ENCODE measurements at regions not wholly inside any gene's neighbourhood (a gene's known extent, or its start where the extent isn't known, plus 50 kb on each side); places are given as distances from the start of the nearest gene placed in this dataset.

DNA sequence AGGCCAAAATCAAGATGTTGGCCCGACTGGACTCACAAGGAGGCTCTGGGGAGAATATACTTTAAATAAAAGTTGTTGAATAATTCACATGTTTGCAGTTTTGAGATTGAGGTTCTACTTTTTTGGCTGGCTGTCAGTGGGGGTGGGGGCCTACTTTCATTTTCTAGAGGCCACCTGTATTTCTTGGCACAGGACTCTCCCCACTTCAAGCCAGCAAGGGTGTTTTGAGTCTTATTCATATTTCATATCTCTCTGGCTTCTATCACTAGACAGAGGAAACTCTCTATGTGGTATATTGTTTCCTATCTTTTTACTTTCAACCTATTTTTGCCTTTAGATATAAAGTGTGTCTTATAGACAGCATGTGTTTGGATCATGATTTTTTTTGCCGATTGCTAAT lies 266.4 kb downstream of the PRR32 start:
- no peak for TF ChIP-seq ZFX (IDR thresholded peaks at IDR 0.05; ENCODE audit: borderline replicate concordance)
- TF ChIP-seq, protein P1, sequence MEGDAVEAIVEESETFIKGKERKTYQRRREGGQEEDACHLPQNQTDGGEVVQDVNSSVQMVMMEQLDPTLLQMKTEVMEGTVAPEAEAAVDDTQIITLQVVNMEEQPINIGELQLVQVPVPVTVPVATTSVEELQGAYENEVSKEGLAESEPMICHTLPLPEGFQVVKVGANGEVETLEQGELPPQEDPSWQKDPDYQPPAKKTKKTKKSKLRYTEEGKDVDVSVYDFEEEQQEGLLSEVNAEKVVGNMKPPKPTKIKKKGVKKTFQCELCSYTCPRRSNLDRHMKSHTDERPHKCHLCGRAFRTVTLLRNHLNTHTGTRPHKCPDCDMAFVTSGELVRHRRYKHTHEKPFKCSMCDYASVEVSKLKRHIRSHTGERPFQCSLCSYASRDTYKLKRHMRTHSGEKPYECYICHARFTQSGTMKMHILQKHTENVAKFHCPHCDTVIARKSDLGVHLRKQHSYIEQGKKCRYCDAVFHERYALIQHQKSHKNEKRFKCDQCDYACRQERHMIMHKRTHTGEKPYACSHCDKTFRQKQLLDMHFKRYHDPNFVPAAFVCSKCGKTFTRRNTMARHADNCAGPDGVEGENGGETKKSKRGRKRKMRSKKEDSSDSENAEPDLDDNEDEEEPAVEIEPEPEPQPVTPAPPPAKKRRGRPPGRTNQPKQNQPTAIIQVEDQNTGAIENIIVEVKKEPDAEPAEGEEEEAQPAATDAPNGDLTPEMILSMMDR (IDR thresholded peaks at IDR 0.05): no peak

DNA sequence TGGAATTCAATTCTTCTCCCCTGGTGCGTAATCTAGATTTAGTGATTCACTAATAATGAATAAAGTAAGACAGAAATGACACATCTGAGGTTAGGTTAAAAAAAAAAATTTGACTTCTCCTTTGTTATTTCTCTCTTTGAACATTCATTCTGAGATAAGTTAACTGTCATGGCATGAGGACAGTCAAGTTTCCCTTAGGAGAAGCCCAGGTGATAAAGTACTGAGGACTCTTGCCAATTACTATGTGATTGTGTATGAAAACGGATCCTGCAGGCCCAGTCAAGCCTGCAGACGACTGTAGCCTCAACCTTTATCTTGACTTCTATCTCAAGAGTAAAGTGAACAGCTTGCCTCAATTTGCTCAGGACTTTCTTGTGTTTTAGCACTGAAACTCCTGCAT lies 293.2 kb downstream of the PRR32 start:
- TF ChIP-seq, protein P1 (IDR thresholded peaks at IDR 0.05): no peak
- no peak for TF ChIP-seq ZFX (IDR thresholded peaks at IDR 0.05; ENCODE audit: borderline replicate concordance)
- H3K27ac ChIP-seq: no peak overlapping the region

More for the DNA sequence above, 266.4 kb downstream of the PRR32 start:
- H3K27ac ChIP-seq: no peak overlapping the region

DNA sequence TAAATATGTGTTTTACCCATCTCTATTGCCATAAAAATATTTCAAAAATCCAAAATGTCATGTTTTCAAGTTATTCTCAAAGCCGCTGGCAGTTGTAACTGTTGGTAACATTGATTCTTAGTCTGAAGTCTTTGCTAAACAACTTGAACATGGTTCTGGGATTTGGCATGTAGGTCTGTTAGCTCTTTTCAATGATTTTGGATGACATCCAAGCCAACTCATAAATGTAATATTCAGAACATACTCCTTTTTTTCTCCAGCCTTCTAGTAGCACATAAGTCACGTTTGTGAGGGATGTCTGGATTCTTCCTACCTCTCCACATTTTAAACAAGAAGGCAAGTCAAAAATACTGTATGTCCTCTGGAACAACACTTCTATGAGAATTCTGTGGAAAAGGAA lies 305.3 kb downstream of the PRR32 start:
- H3K27ac ChIP-seq: no peak overlapping the region
- TF ChIP-seq, protein P1 (IDR thresholded peaks at IDR 0.05): no peak
- no peak for TF ChIP-seq ZFX (IDR thresholded peaks at IDR 0.05; ENCODE audit: borderline replicate concordance)

DNA sequence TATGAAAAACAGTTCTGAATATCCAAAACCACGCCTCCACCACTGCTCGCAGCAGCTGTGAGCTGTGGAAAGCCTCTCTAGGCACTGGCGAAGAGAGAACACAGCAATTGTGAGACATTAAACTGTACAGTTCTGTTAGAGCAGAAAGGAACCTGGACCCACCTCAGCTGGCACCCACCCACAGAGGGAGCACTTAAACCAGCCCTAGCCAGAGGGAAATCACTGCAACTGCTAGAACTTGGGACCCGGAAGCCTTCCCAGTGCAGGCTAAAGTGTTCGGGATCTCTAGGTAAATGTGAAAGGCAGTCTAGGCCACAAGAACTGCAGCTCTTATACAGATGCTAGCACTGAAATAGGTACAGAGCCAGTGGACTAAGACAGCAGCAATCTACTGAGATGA lies 308.8 kb downstream of the PRR32 start:
- no peak overlapping the region for H3K27ac ChIP-seq
- TF ChIP-seq ZFX (IDR thresholded peaks at IDR 0.05; ENCODE audit: borderline replicate concordance): no peak

DNA sequence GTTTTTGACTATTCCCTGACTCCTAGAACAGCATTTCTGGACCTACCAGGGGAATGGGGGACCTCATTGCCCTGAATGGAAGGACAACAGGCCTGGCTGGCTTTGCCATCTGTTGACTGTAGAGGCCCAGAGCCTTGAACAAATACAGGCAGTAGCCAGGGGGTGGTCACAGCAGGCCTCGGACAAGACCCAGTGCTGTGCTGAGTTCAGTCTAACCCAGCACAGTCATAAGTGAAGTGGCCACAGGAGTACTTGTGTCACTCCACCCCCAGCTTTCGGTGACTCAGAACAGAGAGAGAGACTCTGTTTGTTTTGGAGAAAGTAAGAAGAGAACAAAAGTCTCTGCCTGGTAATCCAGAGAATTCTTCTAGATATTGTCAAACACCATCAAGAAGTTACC lies 310.0 kb downstream of the PRR32 start:
- no peak overlapping the region for H3K27ac ChIP-seq
- TF ChIP-seq, protein P1 (IDR thresholded peaks at IDR 0.05): no peak
- TF ChIP-seq ZFX (IDR thresholded peaks at IDR 0.05; ENCODE audit: borderline replicate concordance): no peak

DNA sequence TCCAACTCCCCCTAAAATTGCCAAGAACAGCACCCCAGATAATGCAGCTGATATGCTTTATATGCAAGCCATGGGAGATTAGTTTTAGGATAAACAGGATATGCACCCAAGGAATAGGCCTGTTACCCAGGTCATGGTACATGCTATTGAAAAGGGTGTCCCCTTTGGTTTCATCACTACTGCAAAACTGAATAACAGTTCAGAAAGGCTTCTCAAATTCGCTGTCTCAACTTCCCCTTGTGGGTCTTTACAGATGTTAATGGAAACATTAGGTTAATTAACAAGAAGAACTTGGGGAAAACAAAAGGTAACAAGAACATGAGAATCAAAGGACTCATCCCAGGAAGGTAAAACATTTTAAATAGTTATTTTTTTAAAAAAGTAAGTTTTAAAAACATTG lies 318.7 kb downstream of the PRR32 start:
- no peak for TF ChIP-seq ZFX (IDR thresholded peaks at IDR 0.05; ENCODE audit: borderline replicate concordance)
- TF ChIP-seq, protein P1 (IDR thresholded peaks at IDR 0.05): no peak
- no peak overlapping the region for H3K27ac ChIP-seq

DNA sequence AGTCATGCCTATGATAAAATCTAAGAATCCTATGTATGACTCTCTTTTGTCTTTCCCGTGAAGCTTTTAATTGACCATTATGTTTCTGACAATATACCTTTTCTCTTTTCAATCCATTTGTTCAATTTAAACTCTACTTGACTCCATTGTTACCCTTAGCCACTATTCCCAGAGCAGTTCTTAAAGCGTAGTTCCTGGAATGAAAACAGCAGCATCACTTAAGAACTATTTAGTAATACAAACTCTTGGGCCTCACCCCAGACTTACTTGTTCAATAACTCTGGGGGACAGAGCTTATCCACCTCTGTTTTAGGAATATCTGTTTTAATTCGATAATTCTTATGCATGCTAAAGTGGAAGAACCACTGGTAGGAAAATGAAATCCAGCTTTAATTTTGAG lies 358.4 kb downstream of the PRR32 start:
- H3K27ac ChIP-seq: no peak overlapping the region
- TF ChIP-seq ZFX (IDR thresholded peaks at IDR 0.05; ENCODE audit: borderline replicate concordance): no peak
- TF ChIP-seq, protein P1 (IDR thresholded peaks at IDR 0.05): no peak

DNA sequence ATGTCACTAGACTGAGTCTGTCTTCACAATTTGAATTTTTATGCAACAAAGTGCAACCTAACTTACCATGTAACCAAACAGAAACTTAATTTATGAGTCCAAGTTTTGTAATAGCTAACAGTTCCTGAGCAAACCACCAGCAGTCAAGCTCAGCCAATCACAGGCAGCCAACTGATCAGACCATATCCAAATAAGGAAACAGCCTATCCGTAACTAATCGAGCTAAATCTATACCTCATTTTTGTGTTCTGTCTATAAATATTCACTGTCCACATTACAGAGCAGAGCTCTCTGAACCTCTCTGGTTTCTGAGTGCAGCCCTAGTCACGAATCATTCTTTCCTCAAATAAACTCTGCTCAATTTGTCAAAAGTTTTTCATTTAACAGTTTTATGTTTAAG lies 367.6 kb downstream of the PRR32 start:
- TF ChIP-seq, protein P1 (IDR thresholded peaks at IDR 0.05): no peak
- TF ChIP-seq ZFX (IDR thresholded peaks at IDR 0.05; ENCODE audit: borderline replicate concordance): no peak
- H3K27ac ChIP-seq: no peak overlapping the region

Data from 22Rv1 (cell line).